Thymus (tissue), 11 donors: ENCODE measurements at regions not wholly inside any gene's neighbourhood (a gene's known extent, or its start where the extent isn't known, plus 50 kb on each side); places are given as distances from the start of the nearest gene placed in this dataset.

Source experiments
- DNase-seq, 9 donors: peaks; one replicate each; pipeline ENCODE4 v3.0.0-alpha.2; 2013; ENCODE audit warnings: low spot score in 9 of 9, low read depth in 6 of 9, missing footprints in 1 of 9
- H3K27ac ChIP-seq, 2 donors: one replicate each; pipeline ENCODE4 v1.5.1; 2013; ENCODE audit warnings: control low read depth in 1 of 2, low read depth in 1 of 2, low read length in 1 of 2, mild to moderate bottlenecking in 1 of 2, moderate library complexity in 1 of 2
- H3K27me3 ChIP-seq, 2 donors: one replicate each; pipeline ENCODE4 v1.5.1; 2013; ENCODE audit warnings: low read length in 1 of 2; ENCODE audit not compliant: control insufficient read depth in 2 of 2, insufficient read depth in 1 of 2
- H3K36me3 ChIP-seq, 2 donors: one replicate each; pipeline ENCODE4 v1.5.1; 2013; ENCODE audit warnings: low read length in 1 of 2, mild to moderate bottlenecking in 1 of 2, moderate library complexity in 1 of 2; ENCODE audit not compliant: control insufficient read depth in 2 of 2, insufficient read depth in 2 of 2
- H3K4me1 ChIP-seq, 2 donors: one replicate each; pipeline ENCODE4 v1.5.1; 2013; ENCODE audit warnings: low read length in 2 of 2; ENCODE audit not compliant: control insufficient read depth in 2 of 2, insufficient read depth in 2 of 2
- H3K4me3 ChIP-seq, 2 donors: one replicate each; pipeline ENCODE4 v1.5.1; 2013; ENCODE audit warnings: low read length in 2 of 2, control low read depth in 1 of 2, mild to moderate bottlenecking in 1 of 2
- H3K9me3 ChIP-seq, 2 donors: one replicate each; pipeline ENCODE4 v1.5.1; 2013; ENCODE audit warnings: low read length in 1 of 2, mild to moderate bottlenecking in 1 of 2; ENCODE audit not compliant: control insufficient read depth in 2 of 2, insufficient read depth in 1 of 2
- WGBS: extraction: QIAGEN DNeasy Blood & Tissue Kit; methylation state at CpG from one replicate; pipeline ENCODE4 v1.1.7; 2013; 5-methylcytosine and 5-hydroxymethylcytosine counted together
- donor health status: healthy.

DNA sequence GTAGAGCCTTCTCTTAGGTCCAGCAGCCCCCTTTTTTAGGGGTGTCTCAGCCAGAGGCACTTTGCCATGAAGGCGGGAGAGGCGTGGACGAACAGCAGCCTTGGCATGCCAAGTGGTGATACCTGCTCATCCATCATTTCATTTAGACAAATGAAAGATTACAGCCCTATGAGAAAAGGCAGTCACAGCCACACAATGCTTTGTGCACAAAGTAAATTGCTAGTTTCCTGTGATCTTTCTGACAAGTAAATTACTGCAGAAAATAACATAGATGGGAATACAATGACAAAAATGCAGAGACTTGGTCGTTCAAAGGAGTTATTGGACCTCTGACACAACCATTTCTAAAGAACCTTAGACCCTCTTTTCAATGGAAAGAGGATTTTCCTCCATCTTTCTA lies 94.9 kb downstream of the RND3 start:
- Histone ChIP-seq H3K4me1 (no peaks in the 10 kb centered on the region), H3K4me3 (no peak overlapping the region), H3K9me3 (peaks cover 2 to 9% of the 10 kb centered on the region in 2 donors), H3K27ac (no peak overlapping the region), H3K36me3 (no peaks in the 10 kb centered on the region), H3K27me3 (no peaks in the 10 kb centered on the region)
- WGBS: 84% methylated on average over 4 of the region's 4 CpGs
- DNase-seq: no peak

DNA sequence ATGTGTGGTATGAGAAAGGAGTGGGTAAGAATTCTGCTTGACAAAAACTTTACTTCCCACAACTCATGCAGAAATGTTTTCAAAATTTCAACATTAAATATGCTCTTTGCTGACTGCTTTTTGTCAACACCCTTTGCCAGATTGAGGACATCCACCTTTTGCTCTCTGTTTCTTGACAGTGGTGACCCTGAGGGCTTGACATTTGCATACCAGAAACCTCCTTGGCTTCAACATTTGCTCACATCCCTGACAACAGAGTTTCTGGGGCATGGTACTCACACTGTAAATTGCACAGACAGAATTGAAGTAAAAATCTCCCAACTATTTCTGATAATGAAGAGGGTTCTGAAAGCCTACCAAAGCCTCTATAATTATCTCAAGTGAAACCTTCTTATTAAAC lies 95.7 kb downstream of the RND3 start:
- Histone ChIP-seq H3K27ac (no peak overlapping the region), H3K36me3 (no peaks in the 10 kb centered on the region), H3K4me1 (no peaks in the 10 kb centered on the region), H3K27me3 (no peaks in the 10 kb centered on the region), H3K9me3 (peaks cover 2 to 15% of the 10 kb centered on the region in 2 donors), H3K4me3 (no peak overlapping the region)
- no peak for DNase-seq

DNA sequence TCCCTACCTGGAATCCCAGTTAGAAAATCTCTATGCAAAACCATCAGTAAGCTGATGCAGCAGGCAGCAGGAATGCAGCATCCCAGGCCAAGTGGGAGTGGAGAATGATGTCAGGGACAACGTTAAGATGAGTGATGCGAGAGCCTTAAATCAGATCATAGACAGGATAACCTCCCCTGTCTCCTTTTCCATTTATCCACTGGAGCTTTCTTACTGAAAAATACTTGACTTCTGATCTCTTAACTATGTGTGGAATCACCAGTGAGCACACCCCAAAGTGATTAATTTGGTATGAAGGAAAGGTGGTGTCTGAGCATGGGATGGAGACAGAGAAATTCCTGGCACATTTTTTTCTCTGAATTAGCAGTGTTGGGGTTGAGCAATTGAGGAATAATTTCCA lies 98.0 kb downstream of the RND3 start:
- Histone ChIP-seq H3K36me3 (no peaks in the 10 kb centered on the region), H3K27me3 (no peaks in the 10 kb centered on the region), H3K4me3 (no peak overlapping the region), H3K4me1 (no peaks in the 10 kb centered on the region), H3K27ac (no peak overlapping the region), H3K9me3 (peaks cover 2 to 15% of the 10 kb centered on the region in 2 donors)
- DNase-seq: no peak
- WGBS: 89% methylated on average over 2 of the region's 2 CpGs

DNA sequence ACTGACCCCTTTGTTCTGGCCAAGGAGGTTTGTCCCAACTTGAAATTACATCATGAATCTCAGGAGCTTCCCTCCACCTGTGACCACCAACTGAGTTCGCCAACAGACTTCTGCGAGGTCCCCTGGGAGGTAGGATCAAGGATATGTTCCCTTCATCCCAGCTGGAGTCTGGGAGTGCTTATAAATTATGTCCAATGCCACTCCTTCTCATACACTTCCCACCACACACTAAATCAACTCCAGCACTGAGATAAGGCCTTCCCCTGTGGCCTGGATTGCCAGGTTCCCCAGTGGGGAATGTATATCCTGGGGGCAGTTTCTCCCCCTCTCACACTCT lies 99.2 kb downstream of the RND3 start:
- Histone ChIP-seq H3K36me3 (no peaks in the 10 kb centered on the region), H3K27me3 (no peaks in the 10 kb centered on the region), H3K4me1 (no peaks in the 10 kb centered on the region), H3K9me3 (peaks cover 2 to 15% of the 10 kb centered on the region in 2 donors), H3K27ac (no peak overlapping the region), H3K4me3 (no peak overlapping the region)
- 87% methylated on average over 2 of the region's 2 CpGs for WGBS
- DNase-seq: no peak

DNA sequence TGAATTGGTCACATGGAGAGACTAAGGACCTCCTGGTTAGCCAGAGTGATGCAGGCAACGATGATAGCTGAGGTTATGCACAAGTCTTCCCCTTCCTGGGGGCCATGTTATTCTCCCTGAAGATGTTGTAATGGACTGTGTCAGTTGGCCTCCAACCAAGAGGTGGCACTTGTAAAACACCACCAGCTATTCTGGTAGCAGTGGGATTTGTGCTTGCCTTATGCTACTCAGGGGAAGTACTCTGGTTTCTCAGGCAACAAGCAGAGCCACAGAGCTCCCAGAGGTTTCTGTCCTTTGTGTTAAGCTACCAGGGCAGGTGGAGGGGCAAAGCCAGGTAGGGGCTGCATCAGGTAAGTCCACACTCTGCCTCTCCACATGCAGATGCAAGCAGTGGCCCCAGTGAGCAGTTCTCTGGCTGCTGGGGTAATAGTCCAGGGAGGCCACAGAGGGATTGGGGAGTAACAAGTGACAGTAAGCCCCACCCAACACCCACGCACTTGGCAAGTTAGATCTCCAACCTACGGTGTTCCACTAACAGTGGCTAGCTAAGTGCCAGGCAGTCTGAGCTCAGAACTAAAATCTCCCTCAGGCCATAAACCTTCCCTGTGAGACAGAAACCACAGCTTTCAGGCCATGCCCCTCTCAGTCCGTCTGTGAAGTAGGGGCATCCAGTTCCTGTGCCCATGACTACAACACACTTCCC lies 99.7 kb downstream of the RND3 start:
- WGBS: 79% methylated on average over 4 of the region's 4 CpGs
- H3K27me3 ChIP-seq: no peaks in the 10 kb centered on the region
- no peak overlapping the region for H3K27ac ChIP-seq
- DNase-seq: no peak
- H3K4me3 ChIP-seq: no peak overlapping the region
- H3K36me3 ChIP-seq: no peaks in the 10 kb centered on the region
- H3K9me3 ChIP-seq: peaks cover 2 to 15% of the 10 kb centered on the region in 2 donors
- no peaks in the 10 kb centered on the region for H3K4me1 ChIP-seq

DNA sequence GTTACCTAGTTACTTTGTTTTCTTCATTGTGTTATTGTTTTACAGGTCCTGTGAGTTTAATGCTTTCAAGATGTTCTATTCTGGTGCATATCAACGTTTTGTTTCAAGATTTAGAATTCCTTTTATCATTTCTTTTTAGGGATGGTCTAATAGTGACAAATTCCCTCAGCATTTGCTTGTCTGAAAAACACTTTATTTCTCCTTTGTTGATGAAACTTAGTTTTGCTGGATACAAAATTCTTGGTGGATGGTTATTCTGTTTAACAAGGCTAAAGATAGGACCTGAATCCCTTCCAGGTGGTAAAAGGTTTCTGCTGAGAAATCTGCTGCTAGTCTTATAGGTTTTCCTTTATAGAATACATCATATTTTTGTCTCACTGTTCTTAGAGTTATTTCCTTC lies 102.3 kb downstream of the RND3 start:
- 65% methylated on average over 1 of the region's 1 CpG for WGBS
- no peak overlapping the region for H3K4me3 ChIP-seq
- no peaks in the 10 kb centered on the region for H3K27me3 ChIP-seq
- no peak for DNase-seq
- H3K27ac ChIP-seq: no peak overlapping the region
- no peaks in the 10 kb centered on the region for H3K36me3 ChIP-seq
- no peaks in the 10 kb centered on the region for H3K4me1 ChIP-seq
- H3K9me3 ChIP-seq: peaks cover 2 to 15% of the 10 kb centered on the region in 2 donors

DNA sequence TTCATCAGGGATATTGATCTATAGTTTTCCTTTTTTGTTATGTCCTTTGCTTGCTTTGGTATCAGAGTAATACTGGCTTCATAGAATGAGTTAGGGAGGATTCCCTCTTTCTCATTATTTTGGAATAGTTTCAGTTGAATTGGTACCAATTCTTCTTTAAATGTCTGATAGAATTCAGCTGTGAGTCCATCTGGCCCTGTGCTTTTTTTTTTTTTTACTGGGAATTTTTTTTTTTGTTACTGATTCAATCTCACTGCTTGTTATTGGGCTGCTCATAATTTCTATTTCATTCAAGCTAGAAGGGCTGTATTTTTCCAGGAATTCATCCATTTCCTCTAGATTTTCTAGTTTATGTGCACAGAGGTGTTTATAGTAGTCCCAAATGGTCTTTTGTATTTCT lies 103.9 kb downstream of the RND3 start:
- no peaks in the 10 kb centered on the region for H3K36me3 ChIP-seq
- DNase-seq: no peak

DNA sequence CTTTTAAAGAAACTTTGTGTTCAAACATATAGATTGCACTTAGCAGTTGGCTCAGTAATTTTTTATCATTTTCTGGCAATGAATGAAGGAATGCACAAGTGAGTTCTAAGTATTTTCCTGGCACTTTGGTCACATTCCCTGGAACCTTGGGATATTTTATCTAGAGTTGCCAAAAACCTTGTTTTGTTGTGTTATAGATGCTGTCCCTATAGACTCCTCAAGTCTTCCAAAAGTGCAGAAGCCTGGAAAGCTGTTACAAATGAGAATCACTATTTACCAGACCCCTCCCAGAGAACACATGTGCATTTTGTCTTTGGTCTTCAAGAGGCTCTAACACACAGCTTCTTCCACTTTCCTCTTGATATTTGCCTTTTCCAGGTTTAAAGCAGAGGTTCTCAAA lies 108.3 kb downstream of the RND3 start:
- Histone ChIP-seq H3K4me3 (no peak overlapping the region), H3K27ac (no peak overlapping the region), H3K9me3 (peaks cover 0 to 4% of the 10 kb centered on the region in 2 donors), H3K4me1 (no peaks in the 10 kb centered on the region), H3K27me3 (no peaks in the 10 kb centered on the region), H3K36me3 (no peaks in the 10 kb centered on the region)
- no peak for DNase-seq

More for the DNA sequence above, 103.9 kb downstream of the RND3 start:
- H3K27me3 ChIP-seq: no peaks in the 10 kb centered on the region
- no peak overlapping the region for H3K27ac ChIP-seq
- H3K4me1 ChIP-seq: no peaks in the 10 kb centered on the region
- H3K4me3 ChIP-seq: no peak overlapping the region
- H3K9me3 ChIP-seq: peaks cover 2 to 15% of the 10 kb centered on the region in 2 donors

DNA sequence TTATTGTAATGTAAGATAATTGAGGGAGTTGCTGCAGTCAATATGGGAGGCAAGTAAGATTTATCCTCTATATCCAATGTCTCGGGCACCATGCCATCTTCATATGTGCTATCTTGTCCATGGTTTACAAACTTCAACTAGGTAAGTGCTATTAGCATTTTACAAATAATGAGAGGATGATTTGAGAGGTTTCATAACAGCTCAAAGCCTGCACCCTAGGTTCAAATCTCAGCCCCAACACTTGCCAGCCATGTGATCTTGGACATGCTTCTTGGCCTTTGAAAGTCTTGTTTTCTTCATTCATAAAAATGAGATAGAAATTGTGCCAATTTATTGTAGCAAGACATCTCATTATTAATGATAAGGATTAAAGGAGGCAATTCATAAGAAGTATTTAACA lies 108.8 kb downstream of the RND3 start:
- H3K9me3 ChIP-seq: peaks cover 0 to 4% of the 10 kb centered on the region in 2 donors
- WGBS: 97% methylated on average over 1 of the region's 1 CpG

More for the DNA sequence above, 108.8 kb downstream of the RND3 start:
- Histone ChIP-seq H3K27me3 (no peaks in the 10 kb centered on the region), H3K4me1 (no peaks in the 10 kb centered on the region), H3K4me3 (no peak overlapping the region), H3K27ac (no peak overlapping the region), H3K36me3 (no peaks in the 10 kb centered on the region)
- no peak for DNase-seq
